Stimulated activated CD4-positive, alpha-beta T cell treated with anti-CD3 and anti-CD28 coated beads, TNF-alpha, amount 100 ng/mL, for 24 hours (primary cell): ENCODE measurements at regions not wholly inside any gene's neighbourhood (a gene's known extent, or its start where the extent isn't known, plus 50 kb on each side); places are given as distances from the start of the nearest gene placed in this dataset.
A peak's percentile ranks its signal among the peaks of the same experiment; 100 is the strongest.

ENCODE experiments used
- DNase-seq, 3 experiments: peaks; one replicate each; pipeline ENCODE4 v3.0.0-alpha.2; 2020; ENCODE audit warnings: low read depth in 3 of 3

DNA sequence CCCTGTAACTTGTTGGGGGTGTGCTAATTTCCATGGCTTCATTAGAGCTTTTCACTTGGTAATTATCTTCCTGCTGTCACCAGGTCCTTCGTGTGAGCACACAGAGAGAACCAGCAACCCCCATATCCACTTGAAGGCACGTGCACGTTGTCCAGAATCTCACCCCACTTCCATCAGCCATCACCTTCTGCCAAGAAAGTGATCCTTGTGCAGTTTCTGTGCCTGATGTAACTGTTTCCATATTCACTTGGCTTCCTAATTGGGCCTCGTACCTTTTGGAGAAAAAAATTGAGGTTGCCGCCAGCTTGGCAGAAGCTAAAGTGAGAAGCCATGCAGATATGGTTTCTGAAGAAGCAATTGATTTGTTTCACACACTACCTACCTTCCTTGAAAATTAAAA lies 153.7 kb upstream of the TSHZ2 start:
- DNase-seq = no peak

DNA sequence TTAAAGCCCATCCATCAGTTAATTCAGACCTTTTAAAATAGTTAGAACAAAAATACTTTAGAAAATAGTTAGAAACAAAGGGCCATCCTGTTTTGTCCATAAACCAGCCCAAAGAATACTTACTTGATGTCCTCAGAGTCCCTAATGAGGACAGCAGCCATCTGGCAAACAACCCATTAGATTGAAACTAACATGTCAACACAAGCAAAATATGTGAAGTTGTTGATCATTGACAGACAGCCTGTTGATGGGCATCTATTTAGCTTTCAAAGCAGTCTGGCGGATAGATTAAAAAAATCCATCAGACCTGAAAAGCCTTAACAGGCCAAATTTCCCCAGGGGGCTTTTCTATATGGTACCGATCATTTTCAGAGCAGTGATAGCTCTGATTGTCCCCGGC lies 154.2 kb upstream of the TSHZ2 start:
- DNase-seq = no peak

DNA sequence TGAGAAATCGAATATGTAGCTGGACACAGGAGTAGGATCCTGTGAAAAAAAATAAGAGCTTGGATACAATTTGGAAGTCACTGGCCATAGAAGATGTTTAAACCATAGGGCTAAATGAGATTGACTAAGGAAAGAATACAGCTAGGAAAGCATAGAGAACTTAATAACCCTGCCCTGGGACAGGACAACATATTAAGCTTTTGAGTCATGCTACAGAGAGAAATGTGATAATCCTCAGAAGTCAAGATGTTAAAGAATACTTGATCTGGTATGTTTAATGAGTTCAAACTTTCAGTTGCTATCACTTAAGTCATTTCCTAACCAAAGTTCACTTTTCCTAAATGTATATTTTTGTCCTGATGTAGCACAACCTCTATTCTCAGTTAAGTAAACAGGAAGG lies 154.6 kb upstream of the TSHZ2 start:
- no peak for DNase-seq

DNA sequence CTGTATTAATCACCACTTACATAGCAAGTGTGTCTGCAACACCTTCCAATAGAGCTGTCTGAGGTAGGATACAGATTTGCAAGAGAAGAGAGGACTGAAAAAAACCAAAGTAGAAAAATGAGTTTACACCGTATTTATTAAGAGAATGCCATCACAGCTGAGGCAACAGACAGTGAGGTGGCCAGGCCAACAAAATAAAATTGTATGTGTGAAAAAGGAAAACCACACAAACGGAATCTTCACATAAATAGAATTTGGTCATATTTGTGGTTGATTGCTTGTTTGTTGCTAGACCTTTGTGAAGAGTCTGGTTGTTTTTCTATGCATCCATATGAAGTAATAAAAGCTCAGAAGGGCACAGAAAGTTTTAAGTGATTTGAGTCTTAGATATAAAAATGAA lies 157.8 kb upstream of the TSHZ2 start:
- no peak for DNase-seq

DNA sequence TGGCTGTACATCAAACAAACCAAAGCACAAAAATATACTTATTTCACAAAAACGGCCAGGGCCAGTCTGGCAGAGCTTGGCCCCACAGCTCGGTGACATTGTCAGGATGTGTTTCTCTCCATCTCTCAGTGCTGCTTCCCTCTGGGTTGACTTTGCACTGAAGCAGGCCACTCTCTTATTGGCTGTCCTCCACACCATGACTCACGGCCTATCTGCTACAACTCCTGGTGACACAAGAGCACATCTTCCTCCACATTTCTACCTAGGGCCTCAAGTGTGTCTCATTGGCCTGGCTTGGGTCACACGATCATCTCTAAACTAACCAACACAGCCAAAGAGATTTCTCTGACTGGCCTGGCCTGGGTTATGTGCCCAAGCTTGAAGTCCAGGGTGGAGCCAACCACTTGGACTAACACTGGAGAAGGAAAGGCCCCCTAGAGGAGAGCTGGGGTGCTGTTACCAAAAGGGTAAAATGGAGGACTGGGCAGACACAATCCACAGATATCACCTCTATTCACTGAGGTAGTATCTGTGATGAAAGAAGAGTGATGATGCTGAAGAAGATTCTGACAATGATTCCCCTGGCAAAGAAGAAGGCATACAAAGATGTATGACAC lies 159.8 kb upstream of the TSHZ2 start:
- no peak for DNase-seq

DNA sequence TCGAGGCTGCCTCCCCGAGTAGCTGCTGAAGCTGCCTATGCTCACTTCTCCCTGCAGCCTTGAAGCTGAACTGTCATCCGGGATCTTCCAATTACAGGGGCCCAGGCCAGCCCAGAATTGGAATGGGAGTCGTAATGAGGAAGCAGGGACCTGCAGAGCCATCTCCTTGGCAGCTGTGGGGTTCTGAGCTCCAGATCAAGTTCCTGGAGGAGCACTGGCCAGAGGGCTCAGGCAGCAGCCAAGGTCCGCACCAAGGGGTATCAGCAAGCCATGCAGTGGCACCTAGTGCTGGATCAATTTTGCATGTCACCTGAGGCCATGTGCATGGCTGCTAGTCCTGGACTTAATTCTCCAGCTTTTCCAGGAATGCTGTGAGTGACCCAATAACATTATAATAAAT lies 163.2 kb upstream of the TSHZ2 start:
- DNase-seq = no peak

DNA sequence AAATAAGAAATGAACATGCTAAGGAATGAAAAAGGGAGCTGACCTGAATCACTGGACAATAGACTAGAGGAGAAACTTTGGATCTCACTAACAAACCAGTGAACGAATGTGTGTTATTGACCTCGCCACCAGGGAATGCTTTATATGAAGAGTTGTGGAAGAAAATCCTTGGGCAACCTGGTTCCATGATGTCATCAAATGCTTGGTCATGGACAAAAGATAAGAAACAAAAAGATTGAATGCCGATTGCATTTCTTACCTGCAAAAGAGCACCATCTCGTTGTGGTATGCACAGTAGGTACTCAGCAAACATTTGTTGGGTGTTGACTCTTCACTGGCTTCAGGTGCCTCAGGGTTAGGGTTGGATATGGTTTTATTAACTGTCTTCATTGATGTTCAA lies 165.2 kb upstream of the TSHZ2 start:
- DNase-seq = no peak

DNA sequence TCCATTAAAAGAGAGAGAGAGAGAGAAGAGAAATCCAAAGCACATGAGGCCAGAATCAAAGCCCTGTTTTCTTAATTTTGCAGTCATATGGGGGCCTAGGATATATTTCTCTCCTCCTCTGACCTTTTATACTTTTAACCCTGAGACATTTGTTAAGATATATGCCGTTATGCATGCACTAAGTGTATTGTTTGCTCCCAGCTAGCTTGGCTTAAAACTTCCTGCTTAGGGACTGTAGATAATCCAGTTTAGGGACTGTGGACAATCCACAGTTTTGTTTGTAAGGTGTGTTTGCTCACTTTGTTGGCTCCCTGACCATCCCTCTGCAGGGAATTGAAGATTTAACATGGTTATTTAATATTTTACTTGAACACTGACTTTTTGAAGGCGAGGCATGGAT lies 166.3 kb upstream of the TSHZ2 start:
- DNase-seq = no peak

DNA sequence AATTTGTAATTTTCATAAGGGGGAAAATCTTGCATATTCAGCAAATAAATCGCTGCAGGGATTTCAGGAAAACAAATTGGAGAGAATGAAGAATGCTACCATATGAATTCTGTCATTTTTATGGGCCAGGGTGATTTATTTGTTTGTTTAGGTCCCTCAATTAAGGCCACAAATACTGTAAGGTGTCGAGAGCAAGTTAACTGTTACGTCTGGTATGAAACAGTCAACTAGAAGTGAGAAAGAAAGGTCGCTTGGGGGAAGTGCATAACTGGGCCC lies 166.9 kb upstream of the TSHZ2 start:
- no peak for DNase-seq

DNA sequence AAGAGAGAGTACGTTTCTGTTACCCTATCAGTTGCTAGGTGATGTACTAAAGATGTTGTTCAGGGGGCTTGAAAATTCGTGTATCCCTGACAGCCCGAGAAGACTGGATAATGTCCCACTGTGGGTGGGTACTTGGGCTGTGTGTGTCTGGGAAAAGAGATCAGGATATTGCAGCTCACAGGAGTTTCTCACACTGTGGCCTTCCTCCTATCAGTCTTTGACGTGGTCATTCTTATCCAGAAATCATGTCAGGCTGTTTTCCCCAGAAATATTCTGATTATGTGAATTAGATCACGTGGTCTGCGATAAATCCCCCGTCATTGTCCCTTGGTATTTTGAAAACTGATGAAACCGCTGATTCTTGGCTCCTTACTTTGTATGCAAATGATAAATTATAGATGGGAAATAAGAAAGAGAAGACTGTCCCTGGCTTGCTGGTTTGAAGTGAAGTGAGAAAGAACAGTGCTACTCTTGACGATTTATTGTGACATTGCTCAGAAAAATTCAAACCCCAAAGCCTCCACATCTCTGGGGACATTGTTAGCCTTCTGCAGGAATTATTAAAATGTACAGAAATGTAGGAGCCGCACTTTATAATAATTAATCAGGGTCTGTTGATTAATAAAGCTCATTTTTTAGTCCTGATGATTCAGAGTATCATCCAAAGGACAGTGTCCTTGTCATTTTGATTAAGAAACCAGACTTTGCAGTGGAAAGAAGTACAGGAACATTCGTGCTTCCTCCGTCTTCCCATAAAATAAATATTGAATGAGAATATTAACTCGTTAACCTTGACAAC lies 167.5 kb upstream of the TSHZ2 start:
- DNase-seq = no peak

DNA sequence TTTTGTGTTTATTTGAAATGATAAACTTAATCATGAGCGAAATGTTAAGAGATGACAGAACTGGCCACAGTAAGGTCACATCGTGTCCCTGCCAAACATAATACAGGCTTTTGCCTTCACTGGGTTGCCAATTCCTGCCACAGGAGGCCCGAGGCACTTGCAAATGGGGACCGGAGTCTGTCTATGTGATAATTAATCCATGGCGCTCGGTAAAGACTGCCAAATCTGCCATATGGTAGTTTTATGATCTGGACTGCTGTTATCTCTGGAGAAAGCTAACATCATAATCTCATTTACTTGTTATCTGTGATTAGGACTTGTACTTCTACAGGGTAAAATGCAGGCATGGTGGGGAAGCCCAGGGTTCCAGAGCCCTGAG lies 170.5 kb upstream of the TSHZ2 start:
- DNase-seq = no peak

DNA sequence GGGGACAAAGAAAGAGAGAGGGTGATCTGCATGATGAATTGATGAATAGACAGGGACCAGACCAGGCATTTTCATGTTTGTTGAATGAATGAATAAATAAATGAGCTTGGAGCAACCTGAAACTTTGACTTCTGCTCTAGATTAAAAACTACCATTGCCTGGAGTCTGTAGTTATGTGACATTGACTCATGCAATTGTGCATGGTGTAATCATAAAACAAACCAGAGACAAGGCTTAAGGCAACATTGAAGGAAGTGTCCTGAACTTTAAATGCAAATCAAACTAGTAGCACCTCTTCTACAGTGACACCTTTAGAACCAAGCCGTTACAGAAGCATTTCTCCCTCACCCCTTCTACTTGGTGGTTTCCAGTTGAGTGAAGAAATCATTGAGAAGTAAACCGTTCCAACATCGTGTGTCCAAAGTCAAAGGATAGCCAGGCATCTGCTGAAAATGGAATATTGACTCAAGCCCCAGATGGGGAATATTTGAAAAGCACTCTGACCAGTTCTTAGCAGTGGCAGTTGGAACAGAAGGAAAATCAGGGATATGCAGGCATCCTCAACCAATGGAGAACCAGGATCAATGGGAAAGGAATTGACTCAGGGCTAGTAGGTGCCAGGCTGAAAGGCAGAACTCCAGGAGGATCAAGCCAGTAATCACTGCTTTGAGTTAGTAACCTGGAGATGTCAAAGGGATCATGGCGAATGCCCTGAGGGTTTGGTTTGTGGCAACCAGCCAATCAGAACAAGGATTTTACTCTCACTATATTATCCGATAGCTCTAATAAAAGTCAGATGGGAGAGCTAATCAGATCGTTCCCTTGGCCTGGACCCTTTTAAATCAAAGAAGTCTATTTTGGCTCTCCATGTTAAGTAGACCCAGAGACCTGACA lies 171.2 kb upstream of the TSHZ2 start:
- no peak for DNase-seq

DNA sequence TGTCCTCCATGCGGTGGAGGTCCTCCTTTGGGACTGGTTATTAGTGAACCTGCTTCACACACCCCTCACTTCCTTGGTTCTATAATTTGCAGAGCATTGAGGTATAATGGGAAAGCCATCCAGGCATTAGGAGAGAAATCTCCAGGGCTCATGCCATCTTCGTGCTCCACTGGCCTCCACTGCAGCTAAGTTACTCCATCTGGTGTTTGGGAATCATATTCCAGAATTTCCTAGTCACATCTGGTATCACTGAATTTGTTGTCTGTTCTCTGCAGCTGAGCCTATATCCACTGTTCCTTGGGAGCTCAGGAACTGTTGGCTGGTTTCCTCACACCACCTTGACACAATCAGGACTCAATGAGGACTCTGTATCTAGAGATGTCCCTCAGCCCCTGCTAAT lies 173.0 kb upstream of the TSHZ2 start:
- DNase-seq = no peak

DNA sequence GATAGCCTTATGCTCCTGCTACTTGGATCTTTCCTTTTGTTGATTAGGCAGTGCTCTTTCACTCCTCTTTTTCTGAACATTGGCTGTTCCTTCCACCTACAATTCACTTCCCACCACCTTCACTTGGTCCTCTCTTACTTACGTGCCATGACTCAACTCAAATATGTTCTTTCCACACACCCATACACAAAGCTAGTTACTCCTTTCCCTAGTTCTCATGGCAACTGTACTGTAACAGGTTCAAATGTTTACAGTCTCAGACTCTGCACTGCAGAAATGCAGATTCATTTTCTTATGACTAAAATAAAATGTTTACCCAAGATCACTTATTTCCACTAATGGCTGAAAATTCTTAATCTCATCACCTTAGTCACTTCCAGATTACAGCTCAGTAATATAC lies 174.0 kb upstream of the TSHZ2 start:
- no peak for DNase-seq

DNA sequence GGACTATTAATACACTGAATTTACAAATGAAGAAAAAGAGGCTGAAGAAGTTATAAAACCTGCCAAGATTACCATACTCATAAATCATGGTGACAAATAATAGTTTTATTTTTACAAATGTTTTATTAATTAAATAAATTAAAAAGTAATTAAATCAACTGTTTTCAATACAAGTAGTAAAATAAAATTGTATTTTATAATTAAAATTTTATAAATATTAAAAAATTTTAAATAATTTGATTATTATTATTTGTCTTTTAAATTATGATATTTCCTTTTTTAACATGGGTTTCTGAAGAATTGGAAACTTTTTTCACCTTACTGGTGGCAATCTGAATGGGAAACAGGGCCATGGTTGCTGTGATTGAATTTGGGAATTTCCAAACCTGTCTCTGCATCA lies 177.3 kb upstream of the TSHZ2 start:
- no peak for DNase-seq

DNA sequence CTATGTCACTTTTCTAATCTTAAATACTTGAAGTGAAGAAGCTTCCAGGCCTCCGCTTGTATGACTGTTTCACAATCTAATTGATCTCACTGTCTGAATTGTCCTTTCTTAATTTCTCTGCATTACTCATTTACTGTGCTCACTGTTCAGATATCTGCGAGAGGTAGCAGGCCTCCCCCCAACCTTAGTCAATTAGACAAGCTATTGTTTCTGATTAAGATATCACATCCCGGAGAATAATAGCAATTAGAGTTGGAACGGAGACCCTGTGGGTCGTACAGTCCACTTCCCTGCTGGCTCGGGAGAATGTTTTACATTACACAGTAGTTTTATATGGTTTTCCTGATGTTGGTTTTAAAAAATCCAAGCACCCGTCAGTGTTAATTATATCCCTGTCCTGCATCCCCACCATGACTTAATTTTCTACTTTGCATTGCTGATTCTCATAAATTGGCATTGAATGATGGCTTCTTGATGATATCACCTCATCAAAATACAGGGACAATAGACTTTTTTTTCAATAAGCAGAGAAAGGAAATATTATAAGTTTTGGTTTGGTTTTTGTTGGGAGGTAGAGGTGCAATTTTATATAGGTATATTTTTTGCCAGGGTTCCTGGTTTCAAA lies 178.7 kb upstream of the TSHZ2 start:
- DNase-seq = no peak

DNA sequence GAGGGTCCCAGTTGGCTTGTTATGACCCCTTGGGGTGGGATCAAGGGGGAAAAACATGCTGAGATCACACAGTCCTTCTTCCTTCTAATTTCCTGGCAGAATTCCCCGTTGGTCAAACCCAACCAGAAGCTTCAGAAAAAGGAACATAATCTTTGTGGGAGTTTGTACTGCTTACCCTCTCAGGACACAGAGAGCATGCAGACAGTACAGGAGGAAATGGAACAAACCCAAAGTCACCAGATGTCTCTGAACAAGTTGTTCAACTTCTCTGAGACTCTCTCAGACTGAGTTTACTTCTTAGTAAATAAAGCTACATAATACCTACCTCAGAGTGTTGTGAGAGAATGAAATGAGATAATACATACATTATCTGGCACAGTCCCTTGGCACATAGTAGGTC lies 181.1 kb upstream of the TSHZ2 start:
- DNase-seq = no peak

DNA sequence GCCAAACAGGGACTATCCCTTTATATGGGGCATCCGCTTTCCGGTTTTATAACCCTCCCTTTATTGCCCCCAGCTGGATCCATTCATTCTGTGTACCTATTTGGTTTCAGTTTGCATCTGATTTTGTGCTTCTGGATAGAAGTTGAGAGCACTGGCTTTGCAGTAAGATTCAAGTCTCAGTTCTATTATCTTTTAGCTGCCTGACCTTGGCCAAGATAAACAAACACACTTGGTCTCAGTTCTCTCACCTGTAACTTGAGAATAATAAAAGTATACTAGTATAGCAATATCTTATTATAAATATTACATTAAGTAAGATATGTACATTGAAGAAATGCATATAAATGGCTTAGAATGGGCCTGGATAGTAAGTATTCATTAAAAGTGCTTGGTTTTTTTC lies 182.4 kb upstream of the TSHZ2 start:
- DNase-seq = no peak

DNA sequence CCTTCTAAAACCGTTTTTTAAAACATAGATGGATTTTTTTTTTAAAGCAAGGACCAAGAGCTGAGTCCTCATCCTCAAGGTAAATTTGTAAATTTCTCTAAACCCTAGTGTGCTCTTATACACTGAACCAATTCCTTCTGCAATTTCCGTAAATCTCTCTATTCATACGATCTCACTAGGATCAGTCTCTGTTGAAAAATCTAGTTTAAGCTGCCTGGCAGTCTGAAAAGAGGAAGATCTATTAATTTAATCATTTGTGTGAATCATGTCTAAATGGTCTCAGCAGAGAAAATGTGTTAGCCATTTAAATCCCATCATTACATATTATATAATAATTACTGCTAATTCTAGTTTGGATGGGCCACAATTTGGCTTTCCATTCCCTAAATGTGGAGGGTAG lies 184.2 kb upstream of the TSHZ2 start:
- no peak for DNase-seq

DNA sequence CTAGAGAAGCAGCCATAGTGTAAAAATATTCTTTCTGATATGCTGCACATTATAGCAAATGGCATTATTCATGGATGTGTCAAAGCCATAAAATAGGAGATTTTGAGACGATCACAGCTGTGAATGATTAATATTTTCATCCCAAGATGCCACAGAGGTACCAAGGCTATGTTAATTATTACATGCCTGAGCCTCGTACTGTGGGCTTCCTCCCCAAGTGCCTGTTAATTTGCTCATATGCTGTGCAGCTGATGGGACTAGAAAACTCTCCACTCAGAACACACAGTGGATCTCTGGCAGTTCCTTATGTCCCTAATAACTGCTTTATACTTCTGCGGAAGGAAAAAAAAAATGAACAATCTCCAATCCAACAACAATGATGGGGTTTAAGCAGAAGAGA lies 184.9 kb upstream of the TSHZ2 start:
- DNase-seq = no peak

DNA sequence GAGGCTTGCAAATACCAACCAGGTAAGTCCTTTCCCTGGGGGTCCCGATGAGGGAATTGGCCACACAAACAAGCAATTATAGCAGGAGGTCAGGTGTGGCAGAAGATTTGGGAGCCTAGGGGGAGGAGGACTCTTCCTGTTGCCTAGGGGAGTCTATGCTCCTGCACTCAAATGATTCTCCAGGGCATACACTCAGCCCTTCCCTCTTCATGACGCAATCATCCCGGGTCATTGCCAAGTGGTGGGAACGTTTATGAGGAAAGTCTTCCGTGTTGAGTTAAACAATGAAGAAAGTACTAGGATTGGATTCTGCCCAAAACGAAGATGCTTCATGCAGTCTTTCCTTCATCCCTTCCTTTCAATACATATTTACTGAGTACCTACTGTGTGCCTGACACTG lies 186.5 kb upstream of the TSHZ2 start:
- no peak for DNase-seq

DNA sequence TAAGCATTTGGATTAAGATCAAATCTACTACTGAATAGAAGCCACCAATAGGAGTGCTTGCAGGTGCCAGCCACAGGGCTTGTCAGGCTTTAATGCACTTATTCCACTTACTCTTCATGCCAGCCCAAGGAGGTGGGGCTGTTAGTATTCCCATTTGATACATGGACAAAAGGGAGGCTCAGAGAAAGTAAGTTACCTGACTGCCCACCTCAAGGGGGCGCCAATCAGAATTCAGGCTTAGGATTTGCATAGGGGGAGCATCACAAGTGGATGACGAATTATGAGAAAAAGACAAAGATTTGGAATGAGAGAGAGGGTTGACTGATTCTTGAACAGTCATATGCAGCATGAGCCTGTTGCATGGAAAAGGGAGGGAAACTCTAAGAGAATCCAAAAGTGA lies 188.4 kb upstream of the TSHZ2 start:
- DNase-seq = peak in 2 of 3 experiments; percentile 6 to 26

DNA sequence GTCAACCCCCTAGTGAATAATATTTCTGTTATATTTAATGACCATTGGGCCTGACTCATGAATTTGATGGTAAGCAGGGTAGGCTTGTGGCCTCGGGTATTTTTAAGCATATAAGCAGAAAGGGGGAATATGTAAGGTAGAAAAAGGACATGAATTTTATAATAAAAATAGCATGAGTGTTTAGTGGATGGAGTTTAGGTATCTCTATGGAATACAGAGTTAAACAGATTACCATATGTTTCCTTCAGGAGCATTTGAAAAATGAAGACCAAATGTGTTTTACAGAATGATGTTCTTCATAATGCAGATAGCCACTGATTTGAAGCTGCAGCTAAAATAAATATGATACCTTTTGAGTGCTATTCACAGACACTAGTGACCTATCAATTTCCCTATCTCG lies 191.7 kb upstream of the TSHZ2 start:
- no peak for DNase-seq
